IPS DF 19.7 (cell line): ENCODE measurements at regions not wholly inside any gene's neighbourhood (a gene's known extent, or its start where the extent isn't known, plus 50 kb on each side); places are given as distances from the start of the nearest gene placed in this dataset.

ENCODE experiments used
- DNase-seq: peaks from one replicate; pipeline ENCODE4 v3.0.0-alpha.2; 2013; ENCODE audit warnings: low read depth, low spot score

GRCh38 chr2:174668075-174668474 is 70.5 kb upstream of the WIPF1 start:
- no peak for DNase-seq

- DNase-seq, result no peak
Observed at GRCh38 chr2:174667250-174667860, 69.8 kb upstream of the WIPF1 start.

GRCh38 chr2:174666845-174667244 is 69.2 kb upstream of the WIPF1 start:
- DNase-seq, result no peak

- DNase-seq, result no peak
Observed at GRCh38 chr2:174666312-174666711, 68.7 kb upstream of the WIPF1 start.

GRCh38 chr2:174664084-174664759 is 66.6 kb upstream of the WIPF1 start:
- no peak for DNase-seq

GRCh38 chr2:174663550-174663949 is 65.9 kb upstream of the WIPF1 start:
- no peak for DNase-seq

- DNase-seq, result no peak
Observed at GRCh38 chr2:174662859-174663258, 65.3 kb upstream of the WIPF1 start.

GRCh38 chr2:174662459-174662858 is 64.9 kb upstream of the WIPF1 start:
- no peak for DNase-seq

GRCh38 chr2:174660984-174661675 is 63.5 kb upstream of the WIPF1 start:
- DNase-seq, result no peak

GRCh38 chr2:174659069-174659900 is 61.7 kb upstream of the WIPF1 start:
- no peak for DNase-seq

- DNase-seq, result no peak
Observed at GRCh38 chr2:174656676-174657176, 59.1 kb upstream of the WIPF1 start.

- DNase-seq, result no peak
Observed at GRCh38 chr2:174656035-174656434, 58.4 kb upstream of the WIPF1 start.

GRCh38 chr2:174654419-174654941 is 56.9 kb upstream of the WIPF1 start:
- no peak for DNase-seq

GRCh38 chr2:174648896-174649295 is 51.3 kb upstream of the WIPF1 start:
- DNase-seq, result no peak
